ENCODE measurements at regions not wholly inside any gene's neighbourhood (a gene's known extent, or its start where the extent isn't known, plus 50 kb on each side); places are given as distances from the start of the nearest gene placed in this dataset.

DNA sequence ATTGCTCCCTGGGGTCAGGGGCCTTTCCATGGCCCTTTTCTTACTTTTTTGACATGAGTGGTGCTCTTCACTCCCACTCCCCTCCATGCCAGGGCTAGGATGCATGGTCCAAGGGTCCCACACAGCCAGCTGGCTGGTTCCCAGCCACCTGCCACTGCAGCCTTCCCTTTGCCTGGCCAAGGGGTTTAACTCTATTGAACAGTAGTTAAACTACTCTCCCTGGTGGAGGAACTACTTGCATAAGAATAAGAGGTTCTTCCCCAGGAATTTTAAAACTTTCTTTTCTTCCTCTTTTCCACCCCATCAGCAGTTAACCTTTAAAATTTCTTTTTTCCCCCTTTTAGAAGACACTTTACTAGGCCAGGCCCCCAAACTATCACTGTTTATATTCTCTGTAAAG, 1532.8 kb upstream of the ACO1 start:
- no peak for DNase-seq (ENCODE audit: low spot score in 2 of 2)
- intact Hi-C loops (cut with DNase I; ENCODE audit: low total_unique reads): no loop called here
- H3K4me3 ChIP-seq (ENCODE audit: low read depth, poor library complexity, severe bottlenecking): no peak overlapping the region
- no peak for TF ChIP-seq POLR2A (IDR thresholded peaks at IDR 0.05)
- TF ChIP-seq, protein P1, sequence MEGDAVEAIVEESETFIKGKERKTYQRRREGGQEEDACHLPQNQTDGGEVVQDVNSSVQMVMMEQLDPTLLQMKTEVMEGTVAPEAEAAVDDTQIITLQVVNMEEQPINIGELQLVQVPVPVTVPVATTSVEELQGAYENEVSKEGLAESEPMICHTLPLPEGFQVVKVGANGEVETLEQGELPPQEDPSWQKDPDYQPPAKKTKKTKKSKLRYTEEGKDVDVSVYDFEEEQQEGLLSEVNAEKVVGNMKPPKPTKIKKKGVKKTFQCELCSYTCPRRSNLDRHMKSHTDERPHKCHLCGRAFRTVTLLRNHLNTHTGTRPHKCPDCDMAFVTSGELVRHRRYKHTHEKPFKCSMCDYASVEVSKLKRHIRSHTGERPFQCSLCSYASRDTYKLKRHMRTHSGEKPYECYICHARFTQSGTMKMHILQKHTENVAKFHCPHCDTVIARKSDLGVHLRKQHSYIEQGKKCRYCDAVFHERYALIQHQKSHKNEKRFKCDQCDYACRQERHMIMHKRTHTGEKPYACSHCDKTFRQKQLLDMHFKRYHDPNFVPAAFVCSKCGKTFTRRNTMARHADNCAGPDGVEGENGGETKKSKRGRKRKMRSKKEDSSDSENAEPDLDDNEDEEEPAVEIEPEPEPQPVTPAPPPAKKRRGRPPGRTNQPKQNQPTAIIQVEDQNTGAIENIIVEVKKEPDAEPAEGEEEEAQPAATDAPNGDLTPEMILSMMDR (IDR thresholded peaks at IDR 0.05): no peak

DNA sequence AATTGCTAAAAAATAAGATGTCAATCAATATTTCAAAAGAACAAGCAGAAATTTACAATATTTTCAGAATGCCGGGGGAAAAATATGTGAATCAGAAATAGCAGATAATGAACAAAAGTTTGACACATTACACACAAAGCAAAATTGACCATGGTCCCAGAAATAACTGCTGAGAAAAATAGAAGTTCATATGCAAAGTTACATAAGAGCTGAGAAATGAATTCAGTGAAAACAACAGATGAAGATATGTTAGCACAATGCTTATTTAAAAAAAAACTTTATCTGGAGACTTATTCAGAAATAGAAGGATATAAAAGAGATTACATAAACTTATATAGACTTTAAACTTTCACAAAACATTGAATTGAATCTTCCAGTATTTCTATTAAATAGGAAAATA, 1483.7 kb upstream of the ACO1 start:
- no peak overlapping the region for H3K4me3 ChIP-seq (ENCODE audit: low read depth, poor library complexity, severe bottlenecking)
- intact Hi-C loops (cut with DNase I; ENCODE audit: low total_unique reads): no loop called here
- DNase-seq (ENCODE audit: low spot score in 2 of 2): no peak
- TF ChIP-seq, protein P1 (IDR thresholded peaks at IDR 0.05): no peak
- no peak for TF ChIP-seq POLR2A (IDR thresholded peaks at IDR 0.05)
- 75 to 85% methylated on average over 1 of the region's 1 CpG for WGBS, 2 donors

DNA sequence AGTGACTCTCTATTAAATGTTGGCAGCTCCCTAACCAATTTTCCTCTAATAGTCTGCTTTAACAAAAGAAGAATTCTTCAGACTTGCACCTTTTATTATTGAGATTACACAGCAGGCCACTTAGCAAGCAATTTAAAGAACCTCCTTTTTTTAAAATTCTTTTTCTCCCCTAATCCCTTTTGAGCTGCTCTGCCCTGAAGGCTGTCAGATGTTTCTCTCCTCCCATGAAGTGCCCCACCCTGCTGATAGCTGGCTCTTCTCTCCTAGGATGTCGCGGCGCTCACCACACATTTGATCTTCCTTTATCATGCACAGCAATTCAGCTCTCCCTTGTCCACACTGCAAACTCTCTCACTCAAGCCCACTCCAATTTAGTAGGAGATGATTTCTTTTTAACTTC, 1471.1 kb upstream of the ACO1 start:
- TF ChIP-seq, protein P1 (IDR thresholded peaks at IDR 0.05): no peak
- no peak for TF ChIP-seq POLR2A (IDR thresholded peaks at IDR 0.05)
- WGBS, 2 donors: 26 to 27% methylated on average over 3 of the region's 3 CpGs
- intact Hi-C loops (cut with DNase I; ENCODE audit: low total_unique reads): no loop called here
- H3K4me3 ChIP-seq (ENCODE audit: low read depth, poor library complexity, severe bottlenecking): no peak overlapping the region
- no peak for DNase-seq (ENCODE audit: low spot score in 2 of 2)

DNA sequence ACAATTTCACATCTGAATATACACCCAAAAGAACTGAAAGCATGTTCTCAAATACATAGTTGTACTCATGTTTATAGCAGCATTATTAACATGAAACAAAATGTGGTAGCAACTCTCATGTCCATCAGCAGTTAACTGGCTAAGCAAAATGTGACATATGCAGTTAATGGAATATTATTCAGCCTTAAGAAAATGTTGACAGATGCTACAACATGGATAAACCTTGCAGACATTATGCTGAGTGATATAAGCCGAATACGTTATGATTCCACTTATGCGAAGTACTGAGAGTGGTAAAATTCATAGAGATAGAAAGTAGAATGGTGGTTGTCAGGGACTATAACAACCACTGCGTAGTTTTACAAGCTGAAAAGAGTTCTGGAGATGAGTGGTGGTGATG, 1469.0 kb upstream of the ACO1 start:
- no peak for TF ChIP-seq POLR2A (IDR thresholded peaks at IDR 0.05)
- TF ChIP-seq, protein P1 (IDR thresholded peaks at IDR 0.05): no peak
- intact Hi-C loops (cut with DNase I; ENCODE audit: low total_unique reads): no loop called here
- H3K4me3 ChIP-seq (ENCODE audit: low read depth, poor library complexity, severe bottlenecking): no peak overlapping the region
- WGBS, 2 donors: 87 to 92% methylated on average over 4 of the region's 4 CpGs
- no peak for DNase-seq (ENCODE audit: low spot score in 2 of 2)

DNA sequence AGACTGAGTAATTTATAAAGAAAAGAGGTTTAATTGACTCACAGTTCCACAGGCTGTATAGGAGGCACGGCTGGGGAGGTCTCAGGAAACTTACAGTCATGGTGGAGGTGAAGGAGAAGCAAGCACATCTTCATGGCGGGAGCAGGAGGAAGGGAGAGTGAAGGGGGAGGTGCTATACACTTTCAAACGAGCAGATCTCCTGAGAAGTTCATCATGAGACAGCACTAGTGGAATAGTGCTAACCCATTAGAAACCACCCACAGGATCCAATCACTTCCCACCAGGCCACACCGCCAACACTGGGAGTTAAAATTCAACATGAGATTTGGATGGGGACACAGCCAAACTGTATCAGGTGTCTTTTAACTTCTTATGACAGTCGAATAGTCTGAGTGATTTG, 1459.3 kb upstream of the ACO1 start:
- H3K4me3 ChIP-seq (ENCODE audit: low read depth, poor library complexity, severe bottlenecking): no peak overlapping the region
- no peak for DNase-seq (ENCODE audit: low spot score in 2 of 2)
- no peak for TF ChIP-seq POLR2A (IDR thresholded peaks at IDR 0.05)
- TF ChIP-seq, protein P1 (IDR thresholded peaks at IDR 0.05): no peak
- intact Hi-C loops (cut with DNase I; ENCODE audit: low total_unique reads): no loop called here
- WGBS, 2 donors: 69 to 74% methylated on average over 5 of the region's 5 CpGs

DNA sequence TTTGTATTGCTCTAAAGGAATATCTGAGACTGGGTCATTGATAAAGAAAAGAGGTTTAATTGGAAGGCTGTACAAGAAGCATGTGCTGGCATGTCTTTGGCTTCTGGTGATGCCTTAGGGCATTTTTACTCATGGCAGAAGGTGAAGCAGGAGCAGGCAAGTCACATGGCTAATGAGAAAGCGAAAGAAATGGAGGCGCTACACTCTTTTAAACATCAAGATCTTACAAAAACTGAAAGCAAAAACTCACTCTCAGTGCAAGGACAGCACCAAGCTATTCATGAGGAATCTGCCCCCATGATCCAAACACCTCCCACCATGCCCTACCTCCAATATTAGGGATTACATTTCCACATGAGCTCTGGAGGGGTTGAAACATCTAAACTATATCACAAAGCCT, 1458.8 kb upstream of the ACO1 start:
- WGBS, 2 donors: 91 to 93% methylated on average over 2 of the region's 2 CpGs
- intact Hi-C loops (cut with DNase I; ENCODE audit: low total_unique reads): no loop called here
- DNase-seq (ENCODE audit: low spot score in 2 of 2): no peak
- TF ChIP-seq, protein P1 (IDR thresholded peaks at IDR 0.05): no peak
- TF ChIP-seq POLR2A (IDR thresholded peaks at IDR 0.05): no peak
- no peak overlapping the region for H3K4me3 ChIP-seq (ENCODE audit: low read depth, poor library complexity, severe bottlenecking)

All from lower leg skin (tissue), 4 donors.